ENCODE measurements at regions not wholly inside any gene's neighbourhood (a gene's known extent, or its start where the extent isn't known, plus 50 kb on each side); places are given as distances from the start of the nearest gene placed in this dataset.

DNA sequence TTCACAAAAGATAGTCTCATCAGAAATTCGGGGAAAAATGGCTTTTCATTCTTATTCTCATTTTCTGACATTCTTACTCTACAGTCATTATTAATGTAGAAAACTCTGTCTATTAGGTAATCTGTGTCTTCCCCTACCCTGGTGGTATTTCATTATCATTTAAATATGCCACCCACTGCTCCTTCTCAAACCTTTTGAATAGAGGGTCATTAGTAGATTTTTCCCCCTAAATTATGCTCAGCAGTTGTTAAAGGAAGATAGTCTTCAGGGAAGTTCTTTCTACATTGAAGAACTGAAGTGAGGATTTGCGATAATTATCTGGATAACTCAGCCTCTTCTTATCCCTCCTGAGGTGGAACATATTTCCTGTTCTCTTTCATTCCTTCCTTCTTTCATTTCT, 989.5 kb upstream of the RBFOX1 start:
- TF ChIP-seq, protein P1, sequence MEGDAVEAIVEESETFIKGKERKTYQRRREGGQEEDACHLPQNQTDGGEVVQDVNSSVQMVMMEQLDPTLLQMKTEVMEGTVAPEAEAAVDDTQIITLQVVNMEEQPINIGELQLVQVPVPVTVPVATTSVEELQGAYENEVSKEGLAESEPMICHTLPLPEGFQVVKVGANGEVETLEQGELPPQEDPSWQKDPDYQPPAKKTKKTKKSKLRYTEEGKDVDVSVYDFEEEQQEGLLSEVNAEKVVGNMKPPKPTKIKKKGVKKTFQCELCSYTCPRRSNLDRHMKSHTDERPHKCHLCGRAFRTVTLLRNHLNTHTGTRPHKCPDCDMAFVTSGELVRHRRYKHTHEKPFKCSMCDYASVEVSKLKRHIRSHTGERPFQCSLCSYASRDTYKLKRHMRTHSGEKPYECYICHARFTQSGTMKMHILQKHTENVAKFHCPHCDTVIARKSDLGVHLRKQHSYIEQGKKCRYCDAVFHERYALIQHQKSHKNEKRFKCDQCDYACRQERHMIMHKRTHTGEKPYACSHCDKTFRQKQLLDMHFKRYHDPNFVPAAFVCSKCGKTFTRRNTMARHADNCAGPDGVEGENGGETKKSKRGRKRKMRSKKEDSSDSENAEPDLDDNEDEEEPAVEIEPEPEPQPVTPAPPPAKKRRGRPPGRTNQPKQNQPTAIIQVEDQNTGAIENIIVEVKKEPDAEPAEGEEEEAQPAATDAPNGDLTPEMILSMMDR (IDR thresholded peaks at IDR 0.05), result no peak
- TF ChIP-seq POLR2A (IDR thresholded peaks at IDR 0.05), result no peak
- no peak for TF ChIP-seq POLR2AphosphoS5 (IDR thresholded peaks at IDR 0.05)
